ENCODE measurements at regions not wholly inside any gene's neighbourhood (a gene's known extent, or its start where the extent isn't known, plus 50 kb on each side); places are given as distances from the start of the nearest gene placed in this dataset.

GRCh38 chr6:155861821-155862220 lies 406.2 kb upstream of the NOX3 start:
- no peak for TF ChIP-seq CTCF (IDR thresholded peaks at IDR 0.05)
- TF ChIP-seq POLR2A (IDR thresholded peaks at IDR 0.05): no peak
